Retinal pigment epithelial cell (primary cell): ENCODE measurements at regions not wholly inside any gene's neighbourhood (a gene's known extent, or its start where the extent isn't known, plus 50 kb on each side); places are given as distances from the start of the nearest gene placed in this dataset.
A peak's percentile ranks its signal among the peaks of the same experiment; 100 is the strongest.

ENCODE experiments used
- DNase-seq: peaks from one replicate; pipeline ENCODE4 v3.0.0-alpha.2; 2010; ENCODE audit warnings: low read depth
- H3K4me3 ChIP-seq: 2 replicates; pipeline ENCODE4 v1.5.1; 2011; ENCODE audit warnings: mild to moderate bottlenecking, low read length, control low read depth, moderate library complexity
- TF ChIP-seq, protein P1 (sequence below): conservative IDR thresholded peaks from 2 replicates; pipeline ENCODE4 v1.5.1; 2011; ENCODE audit warnings: low read depth, low read length, control low read depth, inconsistent platforms

- DNase-seq: no peak
- H3K4me3 ChIP-seq: no peak overlapping the region
- TF ChIP-seq, protein P1, sequence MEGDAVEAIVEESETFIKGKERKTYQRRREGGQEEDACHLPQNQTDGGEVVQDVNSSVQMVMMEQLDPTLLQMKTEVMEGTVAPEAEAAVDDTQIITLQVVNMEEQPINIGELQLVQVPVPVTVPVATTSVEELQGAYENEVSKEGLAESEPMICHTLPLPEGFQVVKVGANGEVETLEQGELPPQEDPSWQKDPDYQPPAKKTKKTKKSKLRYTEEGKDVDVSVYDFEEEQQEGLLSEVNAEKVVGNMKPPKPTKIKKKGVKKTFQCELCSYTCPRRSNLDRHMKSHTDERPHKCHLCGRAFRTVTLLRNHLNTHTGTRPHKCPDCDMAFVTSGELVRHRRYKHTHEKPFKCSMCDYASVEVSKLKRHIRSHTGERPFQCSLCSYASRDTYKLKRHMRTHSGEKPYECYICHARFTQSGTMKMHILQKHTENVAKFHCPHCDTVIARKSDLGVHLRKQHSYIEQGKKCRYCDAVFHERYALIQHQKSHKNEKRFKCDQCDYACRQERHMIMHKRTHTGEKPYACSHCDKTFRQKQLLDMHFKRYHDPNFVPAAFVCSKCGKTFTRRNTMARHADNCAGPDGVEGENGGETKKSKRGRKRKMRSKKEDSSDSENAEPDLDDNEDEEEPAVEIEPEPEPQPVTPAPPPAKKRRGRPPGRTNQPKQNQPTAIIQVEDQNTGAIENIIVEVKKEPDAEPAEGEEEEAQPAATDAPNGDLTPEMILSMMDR: no peak
Observed at GRCh38 chr9:85401998-85402397, 339.8 kb downstream of the AGTPBP1 start.

DNA sequence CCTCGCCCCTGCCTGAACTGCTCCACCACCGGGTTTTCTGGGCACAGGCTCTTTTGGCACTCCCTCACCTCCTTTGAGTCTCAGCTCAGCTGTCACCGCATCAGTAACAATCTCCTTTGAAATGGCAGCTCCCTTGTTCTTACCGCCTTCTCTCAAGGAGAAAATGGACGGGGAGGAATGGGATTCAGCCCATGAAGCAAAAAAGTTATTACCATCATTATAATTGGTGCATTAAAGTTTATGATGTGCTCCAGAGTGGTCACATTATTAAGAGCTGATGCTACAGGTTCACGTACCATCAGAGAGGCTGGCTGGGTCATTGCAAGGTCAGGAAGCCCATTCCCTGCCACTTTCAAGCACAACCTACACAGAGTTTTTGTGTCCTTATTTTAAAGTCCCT is 344.7 kb downstream of the AGTPBP1 start:
- DNase-seq: no peak

DNA sequence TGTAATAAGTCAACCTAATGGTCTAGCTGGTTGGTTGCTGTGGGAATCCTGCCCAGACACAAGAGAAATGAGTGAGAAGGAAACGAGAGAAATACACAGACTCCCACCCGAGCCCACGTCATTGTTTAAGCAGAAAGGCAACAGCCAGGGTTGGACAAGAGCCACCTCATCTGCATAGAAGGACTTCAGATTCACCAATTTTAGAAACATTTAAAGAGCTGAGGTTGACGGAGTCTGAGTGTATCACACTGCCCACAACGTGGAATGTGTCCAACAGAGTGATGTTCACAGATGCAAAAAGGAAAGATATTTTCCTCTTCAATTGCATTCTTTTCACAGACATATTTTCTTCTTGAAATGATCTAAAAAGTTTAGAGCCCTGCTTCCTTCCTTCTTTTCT is 349.5 kb downstream of the AGTPBP1 start:
- TF ChIP-seq, protein P1: no peak
- no peak for DNase-seq
- H3K4me3 ChIP-seq: no peak overlapping the region

More for the DNA sequence above, 344.7 kb downstream of the AGTPBP1 start:
- H3K4me3 ChIP-seq: no peak overlapping the region
- TF ChIP-seq, protein P1: no peak

DNA sequence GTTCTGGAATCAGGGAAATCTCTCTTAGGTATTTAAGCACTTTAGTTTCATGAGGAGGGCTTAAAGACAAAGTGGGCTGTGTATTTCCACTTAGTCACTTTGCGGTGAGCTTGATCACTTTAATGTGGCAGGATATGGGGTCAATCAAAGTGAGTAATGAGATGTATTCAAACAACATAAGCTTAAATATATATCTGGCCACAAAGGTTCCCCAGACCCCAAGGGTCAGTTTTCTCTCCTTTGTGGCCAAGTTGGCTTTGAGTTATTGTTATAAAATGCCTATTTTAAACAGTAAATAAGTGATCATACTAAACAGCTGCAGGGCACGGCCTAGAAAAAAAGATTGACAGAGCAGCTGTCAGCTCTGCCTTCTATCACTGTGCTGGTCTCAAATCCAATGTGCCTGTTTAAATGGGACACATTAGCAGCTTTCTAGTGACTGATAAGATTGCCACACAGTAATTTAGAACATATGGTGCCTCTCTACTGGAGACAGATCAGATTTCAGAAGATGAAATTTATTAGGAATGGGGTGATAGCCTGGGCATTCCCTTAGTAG is 363.9 kb downstream of the AGTPBP1 start:
- peak; percentile 32 for DNase-seq
- H3K4me3 ChIP-seq: no peak overlapping the region
- TF ChIP-seq, protein P1: no peak

DNA sequence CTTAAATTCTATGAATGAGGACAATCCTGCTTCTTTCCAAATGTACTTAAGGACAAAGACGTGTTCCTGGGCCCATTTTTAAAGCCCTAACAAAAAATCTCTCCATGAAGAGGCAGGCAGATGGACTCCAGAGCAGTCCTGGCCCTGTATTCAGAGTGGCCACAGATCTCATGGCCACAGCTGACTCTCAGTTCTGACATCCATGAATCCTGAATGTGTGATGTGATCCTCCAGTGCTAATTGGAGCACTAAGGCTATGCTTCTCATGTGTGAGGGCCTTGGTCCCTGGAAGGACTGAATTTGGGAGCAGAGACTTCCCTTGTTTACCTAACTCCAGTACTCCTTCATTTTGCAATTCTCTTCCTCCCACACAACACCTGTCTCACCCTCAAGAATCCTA is 373.0 kb downstream of the AGTPBP1 start:
- no peak for DNase-seq
- no peak overlapping the region for H3K4me3 ChIP-seq
- TF ChIP-seq, protein P1: no peak

DNA sequence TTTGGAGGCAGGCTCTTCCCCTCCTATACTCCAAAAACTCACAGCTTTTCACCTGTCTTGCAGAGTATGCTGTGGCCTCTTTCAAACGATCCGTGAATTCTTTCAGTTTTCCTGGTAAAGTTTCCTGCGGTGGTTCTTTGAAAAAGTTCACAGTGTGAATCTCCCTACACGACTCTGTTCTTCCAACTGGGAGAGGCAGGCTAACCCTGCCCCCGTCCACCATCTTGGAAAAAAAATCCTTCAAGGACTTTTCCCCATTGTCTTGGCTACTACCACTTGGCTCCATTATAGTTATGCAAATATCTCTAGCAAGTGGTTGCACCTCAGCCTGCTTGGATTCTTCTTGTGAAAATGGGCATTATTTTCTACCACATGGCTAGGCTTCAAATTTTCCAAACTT is 382.6 kb downstream of the AGTPBP1 start:
- TF ChIP-seq, protein P1: no peak
- no peak overlapping the region for H3K4me3 ChIP-seq
- DNase-seq: no peak

DNA sequence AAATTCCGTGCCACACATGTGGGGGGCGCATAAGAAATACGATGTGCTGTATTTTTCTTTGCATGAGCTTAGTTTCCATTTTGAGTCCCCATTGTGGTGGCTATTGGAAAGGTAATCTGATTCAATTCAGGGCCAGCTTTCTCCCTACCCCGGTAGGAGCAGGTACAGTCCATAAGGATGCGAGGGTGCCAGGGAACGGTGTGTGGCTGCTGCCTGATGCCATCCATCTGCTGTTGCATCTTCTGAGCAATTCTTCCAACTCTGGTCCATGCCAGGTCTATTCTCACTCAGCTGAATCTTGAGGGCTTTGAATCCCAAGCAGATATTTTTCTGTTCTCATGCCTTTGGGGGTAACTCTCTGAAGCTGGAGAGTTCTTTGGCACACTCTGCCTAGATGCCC is 392.7 kb downstream of the AGTPBP1 start:
- DNase-seq: no peak
- TF ChIP-seq, protein P1: no peak

More for the DNA sequence above, 392.7 kb downstream of the AGTPBP1 start:
- H3K4me3 ChIP-seq: no peak overlapping the region
